Breast epithelium (tissue), 3 donors: ENCODE measurements at regions not wholly inside any gene's neighbourhood (a gene's known extent, or its start where the extent isn't known, plus 50 kb on each side); places are given as distances from the start of the nearest gene placed in this dataset.

Experiments used
- POLR2A ChIP-seq: fragments of 450-650 bp; IDR thresholded peaks from one replicate; pipeline ENCODE4 v1.6.1; 2016; ENCODE audit warnings: antibody characterized with exemption, mild to moderate bottlenecking, moderate library complexity
- POLR2AphosphoS5 ChIP-seq, 3 donors: sonication (generic); formaldehyde crosslinking; IDR thresholded peaks; one replicate each; pipeline ENCODE4 v1.6.1; 2017; ENCODE audit warnings: antibody characterized with exemption in 3 of 3
- TF ChIP-seq, protein P1 (sequence below), 3 donors: fragments of 450-650 bp; IDR thresholded peaks; one replicate each; pipeline ENCODE4 v1.5.1; 2016 to 2017; ENCODE audit warnings: antibody characterized with exemption in 3 of 3, mild to moderate bottlenecking in 3 of 3, moderate library complexity in 3 of 3

DNA sequence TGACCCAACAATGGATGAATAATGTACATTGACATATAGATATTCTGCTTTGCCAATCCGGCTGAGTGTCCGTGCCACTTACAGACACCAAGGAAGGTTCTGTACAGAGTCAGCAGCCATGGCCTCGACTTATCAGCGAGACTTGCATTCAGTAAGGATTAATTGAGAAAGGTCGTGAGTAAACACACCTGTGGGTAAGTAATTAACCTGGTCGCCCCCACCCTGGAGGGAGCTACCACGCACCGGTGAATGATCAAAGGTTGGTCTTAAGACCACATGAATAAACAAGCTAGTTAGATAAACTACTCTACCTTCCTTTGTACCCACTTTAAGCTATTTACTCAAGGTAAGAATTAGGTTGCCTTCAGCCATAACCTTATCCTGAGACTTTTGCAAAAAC is 66.5 kb upstream of the MFGE8 start:
- TF ChIP-seq, protein P1, sequence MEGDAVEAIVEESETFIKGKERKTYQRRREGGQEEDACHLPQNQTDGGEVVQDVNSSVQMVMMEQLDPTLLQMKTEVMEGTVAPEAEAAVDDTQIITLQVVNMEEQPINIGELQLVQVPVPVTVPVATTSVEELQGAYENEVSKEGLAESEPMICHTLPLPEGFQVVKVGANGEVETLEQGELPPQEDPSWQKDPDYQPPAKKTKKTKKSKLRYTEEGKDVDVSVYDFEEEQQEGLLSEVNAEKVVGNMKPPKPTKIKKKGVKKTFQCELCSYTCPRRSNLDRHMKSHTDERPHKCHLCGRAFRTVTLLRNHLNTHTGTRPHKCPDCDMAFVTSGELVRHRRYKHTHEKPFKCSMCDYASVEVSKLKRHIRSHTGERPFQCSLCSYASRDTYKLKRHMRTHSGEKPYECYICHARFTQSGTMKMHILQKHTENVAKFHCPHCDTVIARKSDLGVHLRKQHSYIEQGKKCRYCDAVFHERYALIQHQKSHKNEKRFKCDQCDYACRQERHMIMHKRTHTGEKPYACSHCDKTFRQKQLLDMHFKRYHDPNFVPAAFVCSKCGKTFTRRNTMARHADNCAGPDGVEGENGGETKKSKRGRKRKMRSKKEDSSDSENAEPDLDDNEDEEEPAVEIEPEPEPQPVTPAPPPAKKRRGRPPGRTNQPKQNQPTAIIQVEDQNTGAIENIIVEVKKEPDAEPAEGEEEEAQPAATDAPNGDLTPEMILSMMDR (IDR thresholded peaks at IDR 0.05) = no peak
- no peak for TF ChIP-seq POLR2A
- no peak for TF ChIP-seq POLR2AphosphoS5 (IDR thresholded peaks at IDR 0.05)
